Spinal cord (tissue), 9 donors: ENCODE measurements at regions not wholly inside any gene's neighbourhood (a gene's known extent, or its start where the extent isn't known, plus 50 kb on each side); places are given as distances from the start of the nearest gene placed in this dataset.
"Not testable (repeated sequence)": the region's sequence is repeated elsewhere in the genome, so short reads cannot be mapped to it uniquely, and the experiment has no call there.

Source experiments
- DNase-seq, 6 donors: peaks; one replicate each; pipeline versions ENCODE4 v3.0.0 to v3.0.0-alpha.2; 2013 to 2015; ENCODE audit warnings: low spot score in 6 of 6, low read depth in 4 of 6
- H3K27ac ChIP-seq: one replicate; pipeline ENCODE4 v1.5.1; 2013; ENCODE audit warnings: low read depth, low read length, control low read depth
- H3K27me3 ChIP-seq: one replicate; pipeline ENCODE4 v1.6.1; 2013; ENCODE audit warnings: low read length; ENCODE audit not compliant: control insufficient read depth, insufficient read depth
- H3K36me3 ChIP-seq: one replicate; pipeline ENCODE4 v1.6.1; 2013; ENCODE audit warnings: low read length; ENCODE audit not compliant: control insufficient read depth, insufficient read depth
- H3K4me1 ChIP-seq: one replicate; pipeline ENCODE4 v1.6.1; 2013; ENCODE audit warnings: low read length; ENCODE audit not compliant: control insufficient read depth, insufficient read depth
- H3K4me3 ChIP-seq: one replicate; pipeline ENCODE4 v1.5.1; 2013; ENCODE audit warnings: low read depth, low read length, control low read depth
- H3K9me3 ChIP-seq: one replicate; pipeline ENCODE4 v1.6.1; 2013; ENCODE audit warnings: low read length; ENCODE audit not compliant: control insufficient read depth, insufficient read depth
- WGBS: methylation state at CpG from one replicate; pipeline ENCODE4 v1.1.5; 2013; ENCODE audit warnings: missing lambda C conversion rate; ENCODE audit not compliant: insufficient coverage; 5-methylcytosine and 5-hydroxymethylcytosine counted together
- donor health status: healthy.

DNA sequence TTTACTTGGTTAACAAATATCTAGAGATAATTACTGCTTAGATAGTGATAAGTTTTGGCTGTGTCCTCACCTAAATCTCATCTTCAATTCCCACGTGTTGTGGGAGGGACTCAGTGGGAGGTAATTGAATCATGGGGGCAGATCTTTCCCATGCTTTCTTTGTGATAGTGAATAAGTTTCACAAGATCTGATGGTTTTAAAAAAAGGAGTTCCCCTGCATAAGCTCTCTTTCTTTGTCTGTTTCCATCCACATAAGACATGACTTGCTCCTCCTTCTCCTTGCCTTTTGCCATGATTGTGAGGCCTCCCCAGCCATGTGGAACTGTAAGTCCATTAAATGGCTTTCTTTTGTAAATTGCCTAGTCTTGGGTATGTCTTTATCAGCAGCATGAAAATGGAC lies 266.0 kb upstream of the ANKRD50 start:
- H3K4me1 ChIP-seq, H3K36me3 ChIP-seq, H3K4me3 ChIP-seq, DNase-seq, H3K27me3 ChIP-seq, H3K27ac ChIP-seq, H3K9me3 ChIP-seq: not testable (repeated sequence)
- no CpG with 5 or more reads among the region's 1 CpG for WGBS

DNA sequence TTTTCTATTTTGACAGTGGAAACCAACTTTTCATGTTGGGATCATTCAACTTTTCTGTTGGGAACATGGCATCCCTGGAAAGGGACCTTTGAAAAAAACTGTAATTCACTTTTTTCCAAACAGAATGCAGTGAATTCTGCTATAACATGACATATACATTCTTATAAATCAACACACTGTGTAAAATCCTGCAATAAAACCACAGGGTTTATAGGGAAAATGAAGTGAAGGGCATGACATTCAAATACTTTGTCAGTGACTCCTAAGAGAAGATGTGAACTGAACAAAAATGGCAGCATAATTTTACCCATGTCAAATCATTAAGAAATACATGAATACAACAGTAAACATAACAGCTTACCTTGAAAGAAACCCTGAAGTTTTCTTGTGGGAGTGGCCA lies 264.5 kb upstream of the ANKRD50 start:
- no peak for DNase-seq
- Histone ChIP-seq H3K4me1 (no peaks in the 10 kb centered on the region), H3K27me3 (no peaks in the 10 kb centered on the region), H3K36me3 (no peaks in the 10 kb centered on the region), H3K27ac (no peak overlapping the region), H3K4me3 (no peak overlapping the region), H3K9me3 (no peaks in the 10 kb centered on the region)

DNA sequence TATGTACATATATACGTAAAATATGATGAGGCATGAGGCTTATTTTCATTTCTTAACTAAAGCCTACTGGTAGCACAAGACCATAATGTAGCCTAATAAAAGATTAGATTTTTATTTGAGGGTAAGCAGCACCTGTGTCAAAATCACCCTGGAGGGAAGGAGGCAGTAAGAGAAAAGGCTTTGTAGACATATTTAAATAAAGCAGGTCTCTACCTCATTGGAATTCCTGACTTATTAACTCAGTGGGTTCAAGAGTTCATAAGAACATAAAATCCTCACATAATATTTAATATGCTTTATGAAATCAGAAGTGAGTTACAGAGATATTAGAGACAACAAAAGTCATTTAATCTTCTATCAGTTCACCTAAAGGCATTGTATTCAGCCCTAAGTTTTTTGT lies 261.6 kb upstream of the ANKRD50 start:
- DNase-seq: peak in 1 of 6 donors; percentile 5
- H3K4me3 ChIP-seq: no peak overlapping the region
- H3K27me3 ChIP-seq: no peaks in the 10 kb centered on the region
- no peak overlapping the region for H3K27ac ChIP-seq
- no peaks in the 10 kb centered on the region for H3K9me3 ChIP-seq
- no peaks in the 10 kb centered on the region for H3K4me1 ChIP-seq
- H3K36me3 ChIP-seq: no peaks in the 10 kb centered on the region
- WGBS: no CpG with 5 or more reads among the region's 1 CpG

DNA sequence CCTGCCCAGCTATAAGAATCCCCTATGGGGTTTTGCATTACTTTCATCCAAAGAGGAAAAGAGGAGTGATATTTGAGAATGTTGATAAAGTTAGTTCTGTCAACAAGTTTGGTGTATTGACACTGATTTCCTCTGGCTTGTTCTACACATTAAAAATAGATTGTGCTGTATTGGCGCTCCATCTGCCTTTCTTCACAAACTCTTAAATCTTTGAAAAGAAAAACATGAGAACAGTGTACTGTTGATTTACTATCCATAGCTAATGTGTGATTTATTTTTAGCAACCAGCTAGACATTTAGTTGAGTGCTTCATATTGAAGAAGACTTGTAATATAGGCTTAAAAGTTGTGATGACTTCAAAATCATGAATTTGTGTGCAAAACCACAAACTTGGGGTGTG lies 261.2 kb upstream of the ANKRD50 start:
- Histone ChIP-seq H3K27ac (no peak overlapping the region), H3K36me3 (no peaks in the 10 kb centered on the region), H3K9me3 (no peaks in the 10 kb centered on the region), H3K4me1 (no peaks in the 10 kb centered on the region), H3K4me3 (no peak overlapping the region), H3K27me3 (no peaks in the 10 kb centered on the region)
- peak in 1 of 6 donors; percentile 35 for DNase-seq
- WGBS: no CpG with 5 or more reads among the region's 1 CpG

DNA sequence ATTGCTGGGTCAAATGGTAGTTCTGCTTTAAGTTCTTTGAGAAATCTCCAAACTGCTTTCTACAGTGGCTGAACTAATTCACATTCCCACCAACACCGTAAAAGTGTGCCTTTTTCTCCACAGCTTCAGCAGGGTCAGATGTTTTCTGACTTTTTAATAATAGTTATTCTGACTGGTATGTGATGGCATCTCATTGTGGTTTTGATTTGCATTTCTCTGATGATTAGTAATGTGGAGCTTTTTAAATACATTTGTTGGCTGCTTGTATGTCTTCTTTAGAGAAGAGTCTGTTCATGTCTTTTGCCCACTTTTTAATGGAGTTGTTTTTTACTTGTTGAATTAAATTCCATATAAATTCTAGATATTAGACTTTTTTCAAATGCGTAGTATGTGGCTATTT lies 257.5 kb upstream of the ANKRD50 start:
- no peak for DNase-seq
- Histone ChIP-seq H3K27me3 (no peaks in the 10 kb centered on the region), H3K27ac (no peak overlapping the region), H3K9me3 (no peaks in the 10 kb centered on the region), H3K36me3 (no peaks in the 10 kb centered on the region), H3K4me3 (no peak overlapping the region), H3K4me1 (no peaks in the 10 kb centered on the region)
- 100% methylated on average over 1 of the region's 2 CpGs for WGBS

DNA sequence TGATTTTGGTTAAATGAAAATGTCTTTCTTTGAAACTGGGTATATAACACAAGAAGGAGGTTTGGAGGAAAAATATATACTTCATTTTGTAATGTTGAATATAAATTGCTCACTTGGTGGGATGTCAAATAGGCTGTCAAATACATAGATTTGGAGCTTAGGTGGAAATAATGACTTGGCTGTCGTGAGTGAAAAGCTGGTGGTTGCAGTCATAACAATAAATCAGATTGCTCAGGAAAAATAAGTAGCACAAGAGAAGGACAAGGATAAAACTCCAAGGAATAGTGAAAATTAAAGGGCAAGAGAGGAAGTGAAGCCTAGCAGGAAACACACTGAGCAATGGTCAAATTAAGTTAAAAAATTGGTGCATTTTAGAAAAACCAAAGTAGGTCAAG lies 253.0 kb upstream of the ANKRD50 start:
- Histone ChIP-seq H3K27me3 (no peaks in the 10 kb centered on the region), H3K27ac (no peak overlapping the region), H3K9me3 (peaks cover 10% of the 10 kb centered on the region), H3K36me3 (no peaks in the 10 kb centered on the region), H3K4me1 (no peaks in the 10 kb centered on the region), H3K4me3 (no peak overlapping the region)
- 54% methylated on average over 1 of the region's 1 CpG for WGBS
- DNase-seq: peak in 1 of 6 donors; percentile 38

DNA sequence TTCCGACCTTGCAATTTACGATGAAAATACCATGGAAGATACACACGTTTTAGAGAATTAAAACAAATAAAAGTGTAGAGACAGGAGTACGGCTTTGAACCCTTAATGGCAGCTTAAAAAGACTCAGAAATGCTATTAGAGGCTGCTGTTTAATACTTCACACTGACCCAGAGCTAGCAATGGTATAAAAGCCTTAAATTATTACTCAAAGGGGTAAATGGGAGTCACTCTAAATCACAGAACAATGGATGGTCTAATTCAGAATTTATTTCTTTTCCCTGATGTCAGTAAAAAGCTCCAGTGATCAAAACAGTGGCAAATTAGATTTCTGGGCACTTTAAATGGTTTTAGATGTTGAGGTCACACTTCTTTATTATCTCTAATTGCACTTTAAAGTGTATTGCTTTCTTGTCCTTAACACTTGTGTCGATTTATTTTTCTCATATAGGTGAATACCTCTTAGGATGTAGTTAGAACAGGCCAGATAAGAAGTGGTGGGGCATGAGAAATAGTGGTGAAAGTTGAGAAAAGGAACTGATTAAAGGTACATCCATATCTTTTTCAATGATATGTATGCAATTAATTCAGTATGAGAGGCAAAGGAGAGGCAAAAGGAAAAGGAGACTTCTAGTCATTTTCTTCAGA lies 252.4 kb upstream of the ANKRD50 start:
- Histone ChIP-seq H3K36me3 (no peaks in the 10 kb centered on the region), H3K4me3 (no peak overlapping the region), H3K27ac (no peak overlapping the region), H3K4me1 (no peaks in the 10 kb centered on the region), H3K27me3 (no peaks in the 10 kb centered on the region), H3K9me3 (peaks cover 10% of the 10 kb centered on the region)
- DNase-seq: peak in 1 of 6 donors; percentile 19
- WGBS: 50% methylated on average over 1 of the region's 5 CpGs

DNA sequence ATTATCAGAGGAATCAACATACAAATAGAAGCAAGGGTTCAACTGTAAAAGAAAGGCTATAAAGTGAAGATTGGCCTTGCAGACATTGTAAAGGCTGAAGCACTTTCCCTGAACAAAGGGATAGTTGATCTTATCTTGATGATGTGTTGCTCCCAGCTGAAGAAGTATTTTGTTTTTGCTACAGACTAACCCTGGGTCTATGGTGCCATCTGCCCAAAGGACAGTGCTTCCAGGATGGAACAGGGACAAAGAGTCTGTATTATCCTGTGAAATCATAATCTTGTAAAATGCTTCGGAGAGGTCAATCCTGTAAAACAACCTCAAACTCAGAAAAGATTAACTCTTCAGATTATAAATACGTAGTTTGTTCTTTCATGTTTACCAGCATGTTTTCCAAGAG lies 251.7 kb upstream of the ANKRD50 start:
- WGBS: no CpG with 5 or more reads among the region's 2 CpGs
- Histone ChIP-seq H3K36me3 (no peaks in the 10 kb centered on the region), H3K9me3 (peaks cover 10% of the 10 kb centered on the region), H3K4me1 (no peaks in the 10 kb centered on the region), H3K27me3 (no peaks in the 10 kb centered on the region), H3K27ac (no peak overlapping the region), H3K4me3 (no peak overlapping the region)
- no peak for DNase-seq

DNA sequence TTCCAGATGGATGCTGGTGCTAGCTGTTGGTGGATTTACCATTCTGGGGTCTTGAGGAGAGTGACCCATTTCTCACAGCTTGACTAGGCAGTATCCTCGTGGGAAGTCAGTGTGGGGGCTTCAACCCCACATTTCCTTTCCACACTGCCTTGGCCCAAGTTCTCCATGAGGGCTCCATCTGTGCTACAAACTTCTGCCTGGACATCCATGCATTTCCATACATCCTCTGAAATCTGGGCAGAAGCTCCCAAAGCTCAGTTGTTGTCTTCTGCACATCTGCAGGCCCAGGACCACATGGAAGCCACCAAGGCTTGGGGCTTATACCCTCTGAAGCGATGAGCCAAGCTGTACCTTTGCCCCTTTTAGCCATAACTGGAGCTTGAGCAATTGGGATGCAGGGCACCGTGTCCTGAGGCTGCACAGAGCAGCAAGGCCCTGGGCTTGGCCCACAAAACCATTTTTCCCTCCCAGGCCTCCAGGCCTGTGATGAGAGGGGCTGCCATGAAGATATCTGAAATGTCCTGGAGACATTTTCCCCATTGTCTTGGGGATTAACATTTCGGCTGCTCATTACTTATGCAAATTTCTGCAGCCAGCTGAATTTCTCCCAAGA lies 248.7 kb upstream of the ANKRD50 start:
- Histone ChIP-seq H3K4me3 (no peak overlapping the region), H3K9me3 (peaks cover 10% of the 10 kb centered on the region), H3K27me3 (no peaks in the 10 kb centered on the region), H3K4me1 (no peaks in the 10 kb centered on the region), H3K36me3 (no peaks in the 10 kb centered on the region), H3K27ac (no peak overlapping the region)
- WGBS: 96% methylated on average over 4 of the region's 4 CpGs
- DNase-seq: no peak

DNA sequence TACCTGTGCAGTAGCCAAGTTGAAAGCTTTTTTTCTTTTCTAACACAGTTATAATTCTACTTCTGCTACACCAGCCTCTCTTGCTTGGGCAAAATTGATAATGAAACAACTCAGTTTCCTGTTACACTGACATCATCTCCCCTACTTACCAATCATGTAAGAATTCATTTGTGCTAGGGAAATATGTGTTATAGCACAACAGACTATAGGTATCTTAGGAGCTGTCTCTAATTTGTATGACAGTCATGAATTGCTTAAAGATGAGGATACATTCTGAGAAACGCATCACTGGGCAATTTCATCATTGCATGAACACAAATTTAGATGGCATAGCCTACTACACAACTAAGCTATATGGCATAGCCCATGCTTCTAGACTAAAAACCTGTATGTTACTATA lies 246.3 kb upstream of the ANKRD50 start:
- WGBS: no CpG with 5 or more reads among the region's 1 CpG
- Histone ChIP-seq H3K27me3 (no peaks in the 10 kb centered on the region), H3K4me3 (no peak overlapping the region), H3K4me1 (no peaks in the 10 kb centered on the region), H3K27ac (no peak overlapping the region), H3K36me3 (no peaks in the 10 kb centered on the region), H3K9me3 (peaks cover 10% of the 10 kb centered on the region)
- DNase-seq: no peak
